HepG2 (cell line): ENCODE measurements at regions not wholly inside any gene's neighbourhood (a gene's known extent, or its start where the extent isn't known, plus 50 kb on each side); places are given as distances from the start of the nearest gene placed in this dataset.

Experiments used
- ATAC-seq: fragments of 200-7000 bp; cut with Tn5 transposase; 3 replicates; pipeline ENCODE4 v1.9.1; 2020; ENCODE audit warnings: mild to moderate bottlenecking, moderate library complexity
- BruUV-seq: library from RNA; stranded (reverse); fragments of 400-500 nt; replicated peaks from 2 replicates; lab custom pipeline; 2021; lab: Mats Ljungman, UMichigan
- CTCF ChIA-PET: fragments of 300-600 bp; formaldehyde crosslinking; extraction: SDS; loops from one replicate; lab custom pipeline; 2021; ENCODE audit warnings: low total read pairs, inconsistent platforms, low intra/inter-chr PET ratio; lab: Yijun Ruan, JAX
- POLR2A ChIA-PET: fragments of 350-600 bp; sonication (Branson Sonifier 250); formaldehyde crosslinking; loops from one replicate; lab custom pipeline; 2020; ENCODE audit warnings: antibody characterized with exemption, inconsistent platforms; lab: Yijun Ruan, JAX
- DNase-seq: peaks from one replicate; pipeline ENCODE4 v3.0.0-alpha.2; 2015; ENCODE audit warnings: low spot score
- FAIRE-seq: peaks from 3 replicates; lab custom pipeline; 2011; peaks lifted over from hg19 to GRCh38; lab: Jason Lieb, UNC
- H2AFZ ChIP-seq: one replicate; pipeline ENCODE4 v1.6.1; 2011; ENCODE audit warnings: low read length, inconsistent platforms
- H3K27ac ChIP-seq: fragments of 300-600 bp; 3 replicates; pipeline ENCODE4 v1.8.0; 2011; ENCODE audit warnings: mixed run types, mild to moderate bottlenecking, mixed read lengths, low read length, inconsistent platforms; ENCODE audit not compliant: insufficient read depth; ENCODE audit errors: extremely low read length
- H3K27me3 ChIP-seq, 2 experiments: fragments of 200-600 bp in 1 of 2; 2 replicates in 1 of 2; 3 replicates in 1 of 2; pipeline versions ENCODE4 v1.6.0 to v1.8.0; 2011; ENCODE audit warnings: low read length in 2 of 2, mild to moderate bottlenecking in 2 of 2, moderate library complexity in 2 of 2, inconsistent platforms in 1 of 2; ENCODE audit not compliant: insufficient read depth in 2 of 2, control insufficient read depth in 1 of 2
- H3K36me3 ChIP-seq, 2 experiments: fragments of 200-600 bp in 1 of 2; replicated peaks in 1 of 2; 2 replicates in 1 of 2; 3 replicates in 1 of 2; pipeline versions ENCODE4 v1.5.1 to v1.8.0; 2011; ENCODE audit warnings: low read length in 2 of 2, inconsistent platforms in 1 of 2; ENCODE audit not compliant: insufficient read depth in 2 of 2, control insufficient read depth in 1 of 2
- H3K4me1 ChIP-seq: 2 replicates; pipeline ENCODE4 v1.5.1; 2012; ENCODE audit warnings: low read length, inconsistent platforms; ENCODE audit not compliant: insufficient read depth
- H3K4me2 ChIP-seq: 2 replicates; pipeline ENCODE4 v1.6.0; 2011; ENCODE audit warnings: low read depth, low read length, inconsistent platforms
- H3K4me3 ChIP-seq, 3 experiments: fragments of 200-600 bp in 1 of 3; sonication (generic), shearing (Covaris generic) in 1 of 3; replicated peaks in 1 of 3; 2 replicates each; pipeline ENCODE4 v1.5.1; 2011 to 2016; ENCODE audit warnings: low read length in 3 of 3, inconsistent platforms in 2 of 3, low read depth in 2 of 3, mild to moderate bottlenecking in 2 of 3, control low read depth in 1 of 3, mixed read lengths in 1 of 3; ENCODE audit not compliant: insufficient read depth in 1 of 3
- H3K79me2 ChIP-seq: one replicate; pipeline ENCODE4 v1.6.1; 2011; ENCODE audit warnings: low read length, inconsistent platforms; ENCODE audit not compliant: insufficient read depth
- H3K9ac ChIP-seq: 2 replicates; pipeline ENCODE4 v1.6.0; 2011; ENCODE audit warnings: mild to moderate bottlenecking, low read depth, low read length, inconsistent platforms; ENCODE audit not compliant: insufficient read depth
- H3K9me3 ChIP-seq: 2 replicates; pipeline ENCODE4 v1.5.1; 2012; ENCODE audit warnings: mild to moderate bottlenecking, low read length
- H4K20me1 ChIP-seq: 2 replicates; pipeline ENCODE4 v1.6.0; 2011; ENCODE audit warnings: inconsistent platforms, mild to moderate bottlenecking, low read length, moderate library complexity; ENCODE audit not compliant: insufficient read depth
- CHD2 ChIP-seq: IDR thresholded peaks from 2 replicates; pipeline ENCODE4 v1.6.1; 2011; ENCODE audit warnings: low read depth, low read length, improper control_type of control experiment
- CREBL2 ChIP-seq: sonication (generic); formaldehyde crosslinking; IDR thresholded peaks from 2 replicates; pipeline ENCODE4 v1.8.1; 2023; ENCODE audit warnings: missing genetic modification reagents, mild to moderate bottlenecking, borderline replicate concordance
- DRAP1 ChIP-seq: IDR thresholded peaks from 2 replicates; pipeline ENCODE4 v1.6.1; 2016; ENCODE audit warnings: missing genetic modification reagents, missing compliant biosample characterization
- FOSL1 ChIP-seq: sonication (generic); formaldehyde crosslinking; IDR thresholded peaks from 2 replicates; pipeline ENCODE4 v1.9.0; 2021; ENCODE audit warnings: missing genetic modification reagents, borderline replicate concordance
- HDAC2 ChIP-seq: sonication (generic); formaldehyde crosslinking; IDR thresholded peaks from 2 replicates; pipeline ENCODE4 v1.4.0; 2020; ENCODE audit warnings: missing genetic modification reagents
- JUN ChIP-seq: sonication (generic); formaldehyde crosslinking; IDR thresholded peaks from 2 replicates; pipeline ENCODE4 v1.4.0; 2020; ENCODE audit warnings: mild to moderate bottlenecking, missing genetic modification reagents
- SATB2 ChIP-seq: sonication (generic); formaldehyde crosslinking; IDR thresholded peaks from 2 replicates; pipeline ENCODE4 v1.5.0; 2020; ENCODE audit warnings: missing genetic modification reagents
- USF2 ChIP-seq, 2 experiments: sonication (generic) in 1 of 2; formaldehyde crosslinking in 1 of 2; IDR thresholded peaks; 2 replicates each; pipeline versions ENCODE4 v1.5.1 to v1.6.1; 2011 to 2020; ENCODE audit warnings: borderline replicate concordance in 1 of 2, low read depth in 1 of 2, low read length in 1 of 2, mild to moderate bottlenecking in 1 of 2, missing genetic modification reagents in 1 of 2, moderate library complexity in 1 of 2
- ZBTB33 ChIP-seq: sonication (generic); formaldehyde crosslinking; IDR thresholded peaks from 2 replicates; pipeline ENCODE4 v1.4.0; 2020; ENCODE audit warnings: missing genetic modification reagents
- ZKSCAN1 ChIP-seq: fragments of 150-350 bp; IDR thresholded peaks from 2 replicates; pipeline ENCODE4 v1.6.1; 2014; ENCODE audit warnings: low read length
- ZMYM3 ChIP-seq: sonication (generic); formaldehyde crosslinking; IDR thresholded peaks from 2 replicates; pipeline ENCODE4 v1.5.1; 2020; ENCODE audit warnings: mild to moderate bottlenecking, missing genetic modification reagents
- ZNF510 ChIP-seq: sonication (generic); formaldehyde crosslinking; IDR thresholded peaks from 2 replicates; pipeline ENCODE4 v1.4.0; 2020; ENCODE audit warnings: low read depth, mild to moderate bottlenecking, missing genetic modification reagents
- ZNF550 ChIP-seq: sonication (generic); formaldehyde crosslinking; IDR thresholded peaks from 2 replicates; pipeline ENCODE4 v1.4.0; 2020; ENCODE audit warnings: mild to moderate bottlenecking, missing genetic modification reagents, borderline replicate concordance
- ZNF788 ChIP-seq: sonication (generic); formaldehyde crosslinking; IDR thresholded peaks from 2 replicates; pipeline ENCODE4 v1.5.0; 2020; ENCODE audit warnings: mild to moderate bottlenecking, missing genetic modification reagents, borderline replicate concordance
- WGBS: methylation state at CpG from one replicate; pipeline ENCODE4 v1.1.6; 2017; ENCODE audit warnings: low lambda C conversion rate; 5-methylcytosine and 5-hydroxymethylcytosine counted together
- in situ Hi-C: cut with HindIII; loops from 2 replicates; pipeline ENCODE4 v1.10.0; 2017; ENCODE audit warnings: low pct_unique_long_range_greater_than_20kb; ENCODE audit not compliant: extremely low pct_ligation_motif_present
- intact Hi-C: fragments of 100-400 bp; cut with micrococcal nuclease; formaldehyde crosslinking; loops from one replicate; pipeline ENCODE4 v1.10.0; 2022; ENCODE audit not compliant: unreplicated experiment
- TF ChIP-seq, protein P1 (sequence below): sonication (generic); formaldehyde crosslinking; IDR thresholded peaks from 2 replicates; pipeline ENCODE4 v1.8.1; 2023; ENCODE audit warnings: missing genetic modification reagents, inconsistent platforms, borderline replicate concordance

- intact Hi-C loops (loop anchor here (5.0 kb wide), 2 partner anchors 79 to 94 kb away; no protein-coding TSS in a partner anchor), in situ Hi-C loops (no loop called here)
- Histone ChIP-seq H3K4me3 (peak overlapping the region; percentile 4 to 58 (median 7); a peak in 4 of 6 replicates), H3K79me2 (no peaks in the 10 kb centered on the region), H3K4me1 (peaks cover 79% of the 10 kb centered on the region), H2AFZ (no peak overlapping the region), H4K20me1 (no peaks in the 10 kb centered on the region), H3K27ac (peak overlapping the region; percentile 74), H3K9ac (peak overlapping the region; percentile 57), H3K36me3 (no peaks in the 10 kb centered on the region), H3K27me3 (no peaks in the 10 kb centered on the region; a peak in 1 of 5 replicates), H3K4me2 (peak overlapping the region; percentile 80), H3K9me3 (no peaks in the 10 kb centered on the region)
- CTCF ChIA-PET = interaction anchor here (1.0 kb wide), 1 partner anchor 56 kb away, joined by 3 read pairs; no protein-coding TSS in a partner anchor
- POLR2A ChIA-PET = interaction anchor here (0.6 to 2.1 kb wide), 14 partner anchors 11 to 90 kb away, joined by 3 to 10 read pairs (median 4); partner anchors contain the start of gene RPL37A
- FAIRE-seq = no peak
- 8% methylated on average over 12 of the region's 12 CpGs for WGBS
- DNase-seq = peak; percentile 78
- peak; percentile 66 for ATAC-seq
- no TSS peak for BruUV-seq
- TF ChIP-seq ZKSCAN1 = peak; percentile 64
- TF ChIP-seq ZNF510 (CRISPR knock-in tag) = no peak
- TF ChIP-seq ZNF550 (CRISPR knock-in tag) = no peak
- TF ChIP-seq JUN (CRISPR knock-in tag) = no peak
- TF ChIP-seq ZNF788 = no peak
- peak; percentile 65 for TF ChIP-seq HDAC2 (CRISPR knock-in tag)
- TF ChIP-seq FOSL1 (CRISPR knock-in tag) = no peak; the same call in 1 of the 2 replicates
- no peak for TF ChIP-seq USF2 (IDR thresholded peaks at IDR 0.05; ENCODE audit: low read depth, low read length)
- no peak for TF ChIP-seq USF2 (CRISPR knock-in tag; IDR thresholded peaks at IDR 0.05; ENCODE audit: borderline replicate concordance)
- 0 out of 2 replicates have a peak, but pooled peaks have one; percentile 21 for TF ChIP-seq DRAP1
- TF ChIP-seq CHD2 = no peak
- TF ChIP-seq ZMYM3 = peak; percentile 54; the same call in 1 of the 2 replicates
- TF ChIP-seq ZBTB33 = peak; percentile 57; the same call in 1 of the 2 replicates
- TF ChIP-seq, protein P1, sequence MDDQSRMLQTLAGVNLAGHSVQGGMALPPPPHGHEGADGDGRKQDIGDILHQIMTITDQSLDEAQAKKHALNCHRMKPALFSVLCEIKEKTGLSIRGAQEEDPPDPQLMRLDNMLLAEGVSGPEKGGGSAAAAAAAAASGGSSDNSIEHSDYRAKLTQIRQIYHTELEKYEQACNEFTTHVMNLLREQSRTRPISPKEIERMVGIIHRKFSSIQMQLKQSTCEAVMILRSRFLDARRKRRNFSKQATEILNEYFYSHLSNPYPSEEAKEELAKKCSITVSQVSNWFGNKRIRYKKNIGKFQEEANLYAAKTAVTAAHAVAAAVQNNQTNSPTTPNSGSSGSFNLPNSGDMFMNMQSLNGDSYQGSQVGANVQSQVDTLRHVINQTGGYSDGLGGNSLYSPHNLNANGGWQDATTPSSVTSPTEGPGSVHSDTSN = no peak
- TF ChIP-seq CREBL2 (CRISPR knock-in tag) = no peak
- 0 out of 2 replicates have a peak, but pooled peaks have one; percentile 17 for TF ChIP-seq SATB2
Observed at GRCh38 chr2:216572582-216573578, 60.3 kb upstream of the IGFBP2 start.
